KOPT-K1 (cell line): ENCODE measurements at regions not wholly inside any gene's neighbourhood (a gene's known extent, or its start where the extent isn't known, plus 50 kb on each side); places are given as distances from the start of the nearest gene placed in this dataset.

Source experiments
- H3K27ac ChIP-seq: fragments of 200-600 bp; sonication (generic); 2 replicates; pipeline ENCODE4 v1.5.1; 2016; ENCODE audit warnings: antibody characterized with exemption, mild to moderate bottlenecking, low read depth, low read length; ENCODE audit not compliant: poor library complexity, severe bottlenecking
- H3K36me3 ChIP-seq: fragments of 200-600 bp; sonication (generic); 2 replicates; pipeline ENCODE4 v1.5.1; 2017; ENCODE audit warnings: antibody characterized with exemption, mild to moderate bottlenecking, low read length, moderate library complexity; ENCODE audit not compliant: insufficient read depth
- H3K9me3 ChIP-seq: fragments of 200-600 bp; sonication (generic); 2 replicates; pipeline ENCODE4 v1.5.1; 2017; ENCODE audit warnings: antibody characterized with exemption, low read length, mild to moderate bottlenecking; ENCODE audit not compliant: insufficient read depth, poor library complexity, severe bottlenecking

DNA sequence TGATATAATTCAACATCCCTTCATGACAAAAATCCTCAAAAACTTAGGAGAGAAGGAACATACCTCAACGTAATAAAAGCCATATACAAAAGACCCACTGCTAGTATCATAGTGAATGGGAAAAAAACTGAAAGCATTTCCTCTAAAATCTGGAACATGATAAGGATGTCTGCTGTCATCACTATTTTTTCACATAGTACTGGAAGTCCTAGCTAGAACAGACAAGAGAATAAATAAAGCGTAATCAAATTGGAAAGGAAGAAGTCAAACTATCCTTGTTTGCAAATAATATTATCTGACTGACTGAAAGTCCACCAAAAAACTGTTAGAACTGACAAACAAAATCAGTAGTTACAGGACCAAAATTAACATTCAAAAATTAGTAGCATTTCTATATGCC lies 985.4 kb upstream of the AGA start:
- Histone ChIP-seq H3K36me3 (no peaks in the 10 kb centered on the region), H3K9me3 (no peaks in the 10 kb centered on the region), H3K27ac (no peak overlapping the region)

DNA sequence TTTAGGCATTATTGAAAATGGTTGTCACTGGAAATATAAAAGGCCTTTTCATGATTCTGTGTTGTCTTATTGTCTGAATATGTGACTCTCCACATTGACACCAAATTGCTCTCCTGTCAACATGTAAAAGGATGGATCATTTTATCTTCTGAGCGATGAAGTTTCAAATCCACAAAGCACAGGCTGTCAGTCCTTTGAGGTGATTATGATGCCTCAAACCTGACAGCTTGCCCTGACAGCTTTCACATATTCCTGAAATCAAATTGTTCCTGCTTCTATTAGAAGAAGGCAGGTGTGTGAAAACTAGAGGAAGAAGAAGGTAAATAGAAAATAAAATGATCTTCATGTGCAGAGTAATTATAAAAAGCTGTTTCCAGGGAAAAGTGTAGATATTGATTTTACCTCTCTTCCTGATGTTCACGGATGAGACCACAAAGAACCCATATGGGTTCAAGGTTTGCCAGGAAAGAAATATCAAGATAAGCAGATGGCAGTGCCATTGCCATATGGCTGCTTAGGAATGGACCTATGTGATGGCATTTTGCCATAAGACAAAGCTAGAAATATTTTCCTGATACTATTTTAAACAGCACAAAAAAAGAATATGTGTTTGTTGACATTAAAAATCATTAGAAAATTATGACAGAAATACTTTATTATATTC lies 1006.3 kb upstream of the AGA start:
- H3K9me3 ChIP-seq: no peaks in the 10 kb centered on the region
- no peak overlapping the region for H3K27ac ChIP-seq
- no peaks in the 10 kb centered on the region for H3K36me3 ChIP-seq

DNA sequence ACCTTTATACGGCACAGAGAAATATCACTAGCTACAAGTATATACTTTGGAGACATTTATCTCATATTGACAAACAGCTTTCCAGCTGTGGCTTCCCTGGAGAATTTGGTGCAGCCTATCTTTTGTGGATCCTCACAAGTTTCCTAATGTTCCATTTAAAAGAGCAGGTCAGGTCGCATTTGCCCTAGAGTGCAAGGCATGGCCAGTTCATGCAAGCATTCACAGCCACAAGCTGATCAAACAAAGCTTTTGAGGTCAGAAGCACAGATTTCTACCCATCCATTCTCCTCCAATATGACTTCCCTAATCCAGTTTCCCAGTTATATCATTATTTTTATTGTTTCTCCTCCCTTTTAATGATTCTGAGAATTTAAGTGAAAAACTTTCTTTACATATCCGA lies 1008.4 kb upstream of the AGA start:
- no peaks in the 10 kb centered on the region for H3K36me3 ChIP-seq
- H3K27ac ChIP-seq: no peak overlapping the region
- no peaks in the 10 kb centered on the region for H3K9me3 ChIP-seq

DNA sequence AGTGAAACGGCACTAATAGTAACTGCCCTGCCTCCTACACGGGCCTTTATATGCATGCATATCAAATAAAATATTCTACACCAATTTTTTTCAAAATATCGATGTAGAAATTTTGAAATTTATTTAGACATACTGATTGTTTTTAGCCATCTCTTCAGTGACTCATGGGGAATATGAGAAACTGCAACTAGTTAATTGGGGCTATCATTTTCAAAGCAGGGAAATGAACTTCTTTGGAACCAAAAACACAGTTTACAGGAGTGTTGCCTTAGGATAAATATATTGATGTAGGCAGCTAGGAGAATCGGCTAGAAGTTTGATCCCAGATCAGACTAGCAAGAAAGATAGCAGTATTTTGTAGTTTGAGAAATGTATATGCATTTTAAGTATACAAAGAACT lies 1010.8 kb upstream of the AGA start:
- Histone ChIP-seq H3K27ac (no peak overlapping the region), H3K36me3 (no peaks in the 10 kb centered on the region), H3K9me3 (no peaks in the 10 kb centered on the region)

DNA sequence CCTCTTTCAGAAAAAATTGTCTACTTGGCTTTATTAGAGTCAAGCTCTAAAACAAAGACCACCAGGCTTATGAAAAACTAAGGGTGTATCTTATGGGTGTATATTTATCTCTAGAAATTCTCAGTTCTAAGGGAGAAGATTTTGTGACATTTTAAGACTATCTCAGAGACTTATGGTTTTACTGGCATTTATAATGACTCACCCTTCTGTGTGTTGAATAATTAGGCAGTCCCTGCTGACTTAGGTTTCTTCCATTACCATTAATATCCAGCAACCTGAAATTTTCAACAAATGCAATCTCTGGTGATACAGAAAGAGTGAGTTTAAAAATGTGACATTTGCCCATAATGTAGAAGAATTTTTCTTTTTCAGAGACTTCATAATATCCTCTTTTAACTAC lies 1015.0 kb upstream of the AGA start:
- no peaks in the 10 kb centered on the region for H3K36me3 ChIP-seq
- H3K27ac ChIP-seq: no peak overlapping the region
- no peaks in the 10 kb centered on the region for H3K9me3 ChIP-seq

DNA sequence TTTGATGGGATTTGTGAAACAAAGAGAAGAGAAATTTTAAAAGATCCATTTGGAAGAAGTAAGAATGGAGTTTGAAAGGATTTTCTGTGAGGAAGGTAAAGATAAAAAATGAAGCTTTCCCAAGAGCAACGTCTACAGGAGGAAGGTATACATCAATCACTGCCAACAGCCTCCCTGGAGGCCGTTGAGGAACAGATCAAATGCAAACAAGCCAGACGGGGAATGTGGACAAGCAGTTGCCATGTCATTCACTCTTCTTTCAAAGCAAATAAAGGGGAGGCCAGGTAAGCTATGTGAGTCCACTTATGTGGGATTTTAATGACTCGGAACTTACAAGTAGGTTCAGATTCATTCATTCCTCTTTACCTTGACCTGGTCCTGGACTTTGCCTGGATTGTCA lies 1020.5 kb upstream of the AGA start:
- H3K27ac ChIP-seq: no peak overlapping the region
- no peaks in the 10 kb centered on the region for H3K9me3 ChIP-seq
- H3K36me3 ChIP-seq: no peaks in the 10 kb centered on the region

DNA sequence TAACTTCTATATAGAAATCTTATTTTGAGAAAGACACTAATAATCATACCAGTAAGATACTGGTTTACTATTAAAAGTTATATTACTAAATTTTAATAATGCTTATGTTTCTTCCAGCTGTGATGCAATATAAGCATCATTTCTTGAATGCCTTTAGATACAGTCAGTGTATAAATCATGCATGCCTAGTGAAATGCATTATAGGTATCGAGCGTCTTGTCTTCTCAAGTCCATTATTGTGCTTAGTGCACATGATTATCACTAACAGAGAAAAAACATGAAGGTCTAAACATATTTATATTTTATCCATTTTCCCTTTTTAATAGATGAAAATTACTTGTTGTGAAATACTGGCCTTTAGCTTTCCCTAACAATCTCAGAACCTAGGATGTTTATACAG lies 1021.5 kb upstream of the AGA start:
- Histone ChIP-seq H3K36me3 (no peaks in the 10 kb centered on the region), H3K27ac (no peak overlapping the region), H3K9me3 (no peaks in the 10 kb centered on the region)

DNA sequence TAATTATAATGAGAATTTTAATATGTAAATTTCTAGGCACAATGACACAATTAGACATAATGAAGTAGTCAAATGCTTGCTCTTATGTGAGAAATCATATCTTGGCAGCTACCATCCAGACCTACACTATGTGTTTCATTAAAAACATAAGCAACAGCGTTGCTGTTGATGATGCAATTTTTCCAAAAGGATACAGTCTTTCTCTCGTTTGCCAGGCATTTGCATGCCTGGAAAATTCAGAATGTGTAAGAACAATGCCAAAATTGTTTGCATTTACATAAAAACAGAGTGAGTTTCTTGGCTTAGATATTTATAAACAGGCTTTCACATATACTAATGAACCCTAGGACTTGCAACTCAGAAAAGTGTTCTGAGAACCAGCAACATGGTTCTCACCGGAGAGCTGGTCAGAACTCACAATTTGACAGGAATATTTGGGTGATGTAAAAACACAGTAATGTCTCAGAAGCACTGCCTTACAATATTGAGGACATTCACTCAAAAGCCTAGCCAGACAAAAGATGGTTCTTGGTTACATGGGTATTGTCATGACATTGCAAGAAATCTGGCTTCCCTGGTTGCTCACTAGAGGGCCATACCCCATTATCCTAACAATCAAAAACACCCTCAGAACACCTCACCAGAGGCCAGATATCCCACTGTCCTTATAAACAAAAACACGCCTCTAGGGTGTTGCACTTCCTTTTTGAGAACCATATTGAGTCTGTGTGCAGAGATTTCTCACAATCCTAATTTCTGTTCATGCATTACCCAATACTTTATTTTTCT lies 1029.0 kb upstream of the AGA start:
- Histone ChIP-seq H3K36me3 (no peaks in the 10 kb centered on the region), H3K27ac (no peak overlapping the region)

DNA sequence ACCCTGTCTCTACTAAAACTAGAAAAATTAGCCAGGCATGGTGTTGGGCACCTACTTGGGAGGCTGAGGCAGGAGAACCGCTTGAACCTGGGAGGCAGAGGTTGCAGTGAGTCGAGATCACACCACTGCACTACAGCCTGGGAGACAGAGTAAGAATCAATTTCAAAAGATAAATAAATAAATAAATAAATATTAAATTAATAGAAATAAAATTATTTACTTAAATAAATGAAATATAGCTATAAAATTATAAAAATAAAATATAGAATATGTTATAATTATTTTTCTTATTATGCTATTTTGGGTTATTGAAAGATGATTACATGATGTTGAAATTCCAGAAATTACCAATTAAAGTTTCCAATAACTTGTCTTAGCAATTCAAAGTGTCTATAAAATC lies 1029.8 kb upstream of the AGA start:
- no peaks in the 10 kb centered on the region for H3K36me3 ChIP-seq
- H3K27ac ChIP-seq: no peak overlapping the region
- H3K9me3 ChIP-seq: no peaks in the 10 kb centered on the region

More for the DNA sequence above, 1029.0 kb upstream of the AGA start:
- no peaks in the 10 kb centered on the region for H3K9me3 ChIP-seq

DNA sequence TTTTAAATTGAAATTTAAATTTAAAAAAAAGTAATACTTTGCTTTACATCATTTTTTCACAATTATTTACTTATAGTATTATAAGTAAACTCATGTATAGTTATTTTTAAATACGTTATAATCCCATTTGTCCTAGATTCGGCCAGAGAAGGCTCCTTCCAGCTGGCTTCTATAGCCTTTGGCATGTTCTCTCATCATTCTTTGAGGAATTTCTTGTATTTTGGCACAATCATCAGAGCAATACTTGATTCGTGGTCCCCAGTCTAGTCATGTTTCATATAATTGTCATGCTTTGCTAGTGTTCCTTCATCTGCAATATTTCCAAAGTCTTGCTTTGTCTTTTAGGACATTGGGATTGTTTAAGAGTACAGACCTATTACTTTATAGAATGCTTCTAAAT lies 1037.9 kb upstream of the AGA start:
- Histone ChIP-seq H3K27ac (no peak overlapping the region), H3K9me3 (no peaks in the 10 kb centered on the region), H3K36me3 (no peaks in the 10 kb centered on the region)

DNA sequence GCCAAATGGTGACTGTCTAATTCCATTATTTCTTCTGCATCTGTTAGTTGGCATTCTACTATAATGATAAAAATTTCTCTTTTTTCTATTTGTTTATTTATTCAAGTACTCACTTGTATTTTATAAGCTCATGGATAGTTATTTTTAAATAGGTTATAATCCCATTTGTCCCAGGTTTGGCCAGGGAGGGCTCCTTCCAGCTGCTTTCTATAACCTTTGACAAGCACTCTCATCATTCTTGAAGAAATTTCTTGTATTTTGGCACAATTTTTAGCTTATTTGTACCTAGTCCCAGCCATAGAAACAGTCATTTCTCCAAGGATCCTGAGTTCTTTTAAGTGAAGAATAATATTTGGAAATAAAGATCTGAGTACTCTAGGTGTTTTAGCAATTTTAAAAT lies 1038.6 kb upstream of the AGA start:
- Histone ChIP-seq H3K9me3 (no peaks in the 10 kb centered on the region), H3K27ac (no peak overlapping the region), H3K36me3 (no peaks in the 10 kb centered on the region)

DNA sequence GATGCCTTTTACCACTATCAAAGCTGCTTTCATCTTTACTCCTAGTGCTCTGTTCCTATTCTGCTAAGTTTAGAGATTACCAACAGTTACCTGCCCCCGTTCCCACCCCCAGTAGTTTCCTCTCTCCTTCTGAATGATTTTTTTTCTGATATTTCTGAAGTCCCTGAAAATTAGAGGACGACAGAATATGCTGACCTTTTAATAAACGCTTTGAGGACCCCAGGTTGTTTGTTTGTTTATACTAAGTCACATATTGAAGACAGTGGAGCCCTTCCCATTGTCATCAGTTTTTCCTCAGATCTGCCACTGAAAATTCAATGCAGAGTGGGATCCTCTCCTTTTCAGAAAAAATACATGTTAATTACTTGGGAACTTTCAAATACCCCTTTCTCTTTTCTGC lies 1039.3 kb upstream of the AGA start:
- H3K36me3 ChIP-seq: no peaks in the 10 kb centered on the region
- H3K9me3 ChIP-seq: no peaks in the 10 kb centered on the region

DNA sequence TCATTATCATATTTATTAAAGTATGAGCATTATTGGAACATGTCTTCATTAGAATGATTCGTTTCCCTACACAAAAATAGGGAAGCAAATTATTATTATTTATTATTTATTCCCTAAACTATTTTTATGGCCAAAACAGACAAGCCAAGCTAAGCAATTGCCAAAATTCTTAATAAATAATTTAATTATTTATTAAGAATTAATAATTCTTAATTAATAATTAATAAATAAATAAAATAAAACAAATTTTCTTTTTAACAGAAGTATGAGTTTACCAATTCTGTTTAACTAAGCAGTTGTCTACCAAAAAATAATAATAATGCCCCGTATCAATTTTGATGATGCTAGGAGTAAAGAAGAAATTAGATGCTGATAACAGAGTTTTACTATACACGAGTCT lies 1080.8 kb upstream of the AGA start:
- Histone ChIP-seq H3K9me3 (no peaks in the 10 kb centered on the region), H3K27ac (no peak overlapping the region), H3K36me3 (no peaks in the 10 kb centered on the region)

More for the DNA sequence above, 1039.3 kb upstream of the AGA start:
- no peak overlapping the region for H3K27ac ChIP-seq

DNA sequence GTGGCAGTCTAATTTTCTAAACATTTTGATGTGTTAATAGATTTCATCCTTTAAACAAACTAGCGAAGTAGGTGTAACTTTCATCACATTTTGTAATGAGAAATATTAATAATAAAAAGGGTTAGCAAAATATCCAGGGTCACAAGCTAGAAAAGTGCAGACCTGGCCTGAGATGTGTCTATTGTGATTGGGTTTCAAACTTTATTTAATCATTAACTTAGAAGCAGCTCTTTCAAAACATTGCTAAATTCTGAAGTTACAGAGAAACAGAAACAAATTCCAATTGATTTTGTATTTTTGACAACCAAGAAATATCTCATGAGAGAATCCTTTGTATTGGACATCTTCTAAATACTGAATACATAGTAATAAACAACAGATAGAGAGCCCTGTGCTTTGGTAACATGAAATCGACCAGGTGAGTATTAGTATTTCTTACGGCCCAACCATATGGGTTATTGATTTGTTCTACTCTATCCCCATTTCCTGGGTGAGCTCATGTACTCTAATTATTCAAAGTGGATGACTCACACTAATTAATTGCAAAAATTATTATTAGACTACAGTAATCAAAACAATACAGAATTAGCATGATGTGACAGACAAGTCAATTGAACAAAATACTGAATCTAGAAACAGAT lies 1093.8 kb upstream of the AGA start:
- Histone ChIP-seq H3K9me3 (no peaks in the 10 kb centered on the region), H3K27ac (no peak overlapping the region), H3K36me3 (no peaks in the 10 kb centered on the region)

DNA sequence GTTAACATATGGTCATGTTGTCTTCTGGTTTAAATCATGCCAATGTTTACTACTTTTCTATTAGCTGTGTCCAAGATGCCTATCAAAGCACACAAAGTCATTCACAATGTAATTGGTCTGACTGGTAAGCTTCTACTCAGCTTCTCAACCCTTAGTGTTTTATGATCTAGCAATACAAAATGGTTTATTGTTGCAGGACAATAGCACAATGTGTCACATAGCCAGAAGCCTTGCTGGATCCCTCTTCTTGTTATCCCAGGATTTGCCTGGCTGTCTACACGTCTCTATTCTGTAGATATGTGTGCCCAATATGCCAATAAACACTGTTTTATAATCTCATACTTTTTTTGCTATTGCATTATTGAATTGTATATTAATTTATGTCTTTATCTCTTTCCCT lies 1111.0 kb upstream of the AGA start:
- no peaks in the 10 kb centered on the region for H3K9me3 ChIP-seq
- H3K36me3 ChIP-seq: no peaks in the 10 kb centered on the region
- no peak overlapping the region for H3K27ac ChIP-seq

DNA sequence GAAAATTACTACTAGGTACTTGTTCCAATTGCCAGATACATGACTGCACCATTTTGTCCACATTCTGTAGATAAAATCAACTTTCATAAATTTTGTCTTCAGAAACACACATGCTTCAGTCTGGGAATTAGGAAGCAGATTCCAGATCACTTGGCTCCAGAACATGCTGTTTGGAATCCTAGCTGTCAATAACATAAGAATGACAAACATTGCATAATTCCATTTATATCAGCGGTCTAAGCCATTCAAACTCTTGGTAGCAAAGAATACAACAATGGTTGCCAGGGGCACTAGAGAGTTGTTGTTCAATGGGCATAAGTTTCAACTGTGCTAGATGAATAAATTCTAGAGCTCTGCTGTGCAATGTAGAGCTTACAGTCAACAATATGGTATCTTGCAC lies 1112.1 kb upstream of the AGA start:
- no peaks in the 10 kb centered on the region for H3K36me3 ChIP-seq
- H3K27ac ChIP-seq: no peak overlapping the region
- no peaks in the 10 kb centered on the region for H3K9me3 ChIP-seq
